Endodermal cell (in vitro differentiated cells): ENCODE measurements at regions not wholly inside any gene's neighbourhood (a gene's known extent, or its start where the extent isn't known, plus 50 kb on each side); places are given as distances from the start of the nearest gene placed in this dataset.

Experiments used
- DNase-seq: peaks from one replicate; pipeline ENCODE4 v3.0.0-alpha.2; 2017
- H3K27ac ChIP-seq: 2 replicates; pipeline ENCODE4 v1.5.1; 2013; ENCODE audit warnings: mild to moderate bottlenecking, low read depth, low read length, moderate library complexity
- H3K27me3 ChIP-seq: 2 replicates; pipeline ENCODE4 v1.6.1; 2013; ENCODE audit warnings: mild to moderate bottlenecking, low read length, moderate library complexity; ENCODE audit not compliant: insufficient read depth, control insufficient read depth, poor library complexity, severe bottlenecking
- H3K36me3 ChIP-seq: 2 replicates; pipeline ENCODE4 v1.7.0; 2013; ENCODE audit warnings: mild to moderate bottlenecking, low read length, moderate library complexity; ENCODE audit not compliant: control insufficient read depth, insufficient read depth
- H3K4me1 ChIP-seq: one replicate; pipeline ENCODE4 v1.7.0; 2013; ENCODE audit warnings: low read length; ENCODE audit not compliant: control insufficient read depth, insufficient read depth
- H3K4me3 ChIP-seq: 2 replicates; pipeline ENCODE4 v1.5.1; 2013; ENCODE audit warnings: mild to moderate bottlenecking, low read length, moderate library complexity
- H3K9ac ChIP-seq: 2 replicates; pipeline ENCODE4 v1.6.1; 2013; ENCODE audit warnings: mild to moderate bottlenecking, low read length, moderate library complexity; ENCODE audit not compliant: poor library complexity, severe bottlenecking; ENCODE audit errors: extremely low read depth
- H3K9me3 ChIP-seq: 2 replicates; pipeline ENCODE4 v1.6.1; 2013; ENCODE audit warnings: mild to moderate bottlenecking, low read length, moderate library complexity; ENCODE audit not compliant: control insufficient read depth
- H3K27ac Mint-ChIP-seq: 2 replicates; pipeline ENCODE4 v1.8.0; 2020; ENCODE audit warnings: mixed read lengths
- H3K27me3 Mint-ChIP-seq: 2 replicates; pipeline ENCODE4 v1.8.0; 2021; ENCODE audit warnings: mild to moderate bottlenecking, mixed read lengths; ENCODE audit not compliant: insufficient read depth
- H3K36me3 Mint-ChIP-seq: 2 replicates; pipeline ENCODE4 v1.8.0; 2020; ENCODE audit warnings: low read depth, mixed read lengths
- H3K4me1 Mint-ChIP-seq: 2 replicates; pipeline ENCODE4 v1.8.0; 2020; ENCODE audit warnings: mixed read lengths
- H3K4me3 Mint-ChIP-seq: 2 replicates; pipeline ENCODE4 v1.8.0; 2020; ENCODE audit warnings: mild to moderate bottlenecking, moderate library complexity, mixed read lengths
- H3K9me3 Mint-ChIP-seq: 2 replicates; pipeline ENCODE4 v1.8.0; 2020; ENCODE audit warnings: mild to moderate bottlenecking, mixed read lengths
- WGBS, 2 experiments: methylation state at CpG; one replicate each; pipeline versions ENCODE4 v1.1.5 to v1.1.7; 2013; ENCODE audit warnings: missing lambda C conversion rate in 2 of 2, mixed read lengths in 1 of 2; ENCODE audit not compliant: insufficient coverage in 1 of 2, insufficient read length in 1 of 2; 5-methylcytosine and 5-hydroxymethylcytosine counted together
- TF ChIP-seq, protein P1 (sequence below): fragments of 200-600 bp; sonication (generic); conservative IDR thresholded peaks from 2 replicates; pipeline ENCODE4 v1.5.0; 2021; ENCODE audit warnings: antibody characterized with exemption, mild to moderate bottlenecking

DNA sequence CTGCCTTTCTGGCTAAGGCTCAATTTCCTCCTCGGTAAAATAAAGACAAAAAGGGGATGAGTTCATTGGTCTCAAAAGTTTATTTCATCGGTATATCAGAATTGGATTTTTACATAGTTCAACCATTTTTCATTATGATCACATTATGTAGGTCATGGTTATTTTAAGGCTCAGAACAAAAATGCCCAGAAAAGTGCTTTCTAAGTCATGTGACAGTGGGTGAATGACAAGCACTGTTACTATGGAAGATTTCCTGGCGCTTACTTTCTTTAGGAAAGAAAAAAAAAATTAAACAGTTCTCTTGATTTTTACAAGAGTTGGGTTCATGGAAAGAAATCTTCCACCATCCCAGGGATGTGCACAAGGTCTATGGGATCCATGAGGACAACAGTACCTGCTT, 117.9 kb upstream of the CES5A start:
- no peak overlapping the region for H3K27ac ChIP-seq
- TF ChIP-seq, protein P1, sequence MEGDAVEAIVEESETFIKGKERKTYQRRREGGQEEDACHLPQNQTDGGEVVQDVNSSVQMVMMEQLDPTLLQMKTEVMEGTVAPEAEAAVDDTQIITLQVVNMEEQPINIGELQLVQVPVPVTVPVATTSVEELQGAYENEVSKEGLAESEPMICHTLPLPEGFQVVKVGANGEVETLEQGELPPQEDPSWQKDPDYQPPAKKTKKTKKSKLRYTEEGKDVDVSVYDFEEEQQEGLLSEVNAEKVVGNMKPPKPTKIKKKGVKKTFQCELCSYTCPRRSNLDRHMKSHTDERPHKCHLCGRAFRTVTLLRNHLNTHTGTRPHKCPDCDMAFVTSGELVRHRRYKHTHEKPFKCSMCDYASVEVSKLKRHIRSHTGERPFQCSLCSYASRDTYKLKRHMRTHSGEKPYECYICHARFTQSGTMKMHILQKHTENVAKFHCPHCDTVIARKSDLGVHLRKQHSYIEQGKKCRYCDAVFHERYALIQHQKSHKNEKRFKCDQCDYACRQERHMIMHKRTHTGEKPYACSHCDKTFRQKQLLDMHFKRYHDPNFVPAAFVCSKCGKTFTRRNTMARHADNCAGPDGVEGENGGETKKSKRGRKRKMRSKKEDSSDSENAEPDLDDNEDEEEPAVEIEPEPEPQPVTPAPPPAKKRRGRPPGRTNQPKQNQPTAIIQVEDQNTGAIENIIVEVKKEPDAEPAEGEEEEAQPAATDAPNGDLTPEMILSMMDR, result no peak
- no peak overlapping the region for H3K27ac Mint-ChIP-seq

DNA sequence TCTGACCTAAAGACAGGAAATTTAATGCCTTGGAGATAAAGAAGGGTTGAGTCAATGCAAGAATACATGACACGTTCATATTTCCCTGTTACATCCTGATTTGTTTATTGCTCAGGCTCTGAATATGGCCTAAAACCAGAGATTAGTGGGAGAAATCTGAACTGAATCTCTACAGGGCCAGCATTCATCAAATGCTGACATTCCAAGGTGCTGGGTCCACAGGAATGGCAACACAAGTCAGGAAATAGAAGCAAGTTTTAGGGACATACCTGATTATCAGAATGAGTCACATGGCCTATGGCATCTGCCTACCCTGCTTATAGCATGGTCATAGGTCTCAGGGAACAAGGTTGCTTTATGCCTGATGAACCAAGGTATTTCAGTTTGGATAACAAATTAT, 117.4 kb upstream of the CES5A start:
- H3K4me1 ChIP-seq, result peaks cover 12% of the 10 kb centered on the region
- TF ChIP-seq, protein P1, result no peak
- H3K36me3 ChIP-seq, result no peaks in the 10 kb centered on the region
- no peaks in the 10 kb centered on the region for H3K27me3 ChIP-seq
- no peak overlapping the region for H3K9ac ChIP-seq
- Mint-ChIP-seq H3K36me3 (no peaks in the 10 kb centered on the region), H3K4me3 (no peak overlapping the region), H3K27me3 (no peaks in the 10 kb centered on the region), H3K9me3 (peaks cover 22% of the 10 kb centered on the region), H3K4me1 (peaks cover 18% of the 10 kb centered on the region), H3K27ac (no peak overlapping the region)
- 71 to 93% methylated on average over 1 of the region's 1 CpG for WGBS, 2 experiments
- DNase-seq, result no peak
- no peak overlapping the region for H3K4me3 ChIP-seq
- H3K27ac ChIP-seq, result no peak overlapping the region
- H3K9me3 ChIP-seq, result peaks cover 5% of the 10 kb centered on the region

More for the DNA sequence above, 117.9 kb upstream of the CES5A start:
- Histone ChIP-seq H3K9ac (no peak overlapping the region), H3K4me3 (no peak overlapping the region), H3K4me1 (peaks cover 12% of the 10 kb centered on the region), H3K9me3 (peaks cover 4% of the 10 kb centered on the region), H3K27me3 (no peaks in the 10 kb centered on the region), H3K36me3 (no peaks in the 10 kb centered on the region)
- Mint-ChIP-seq H3K27me3 (no peaks in the 10 kb centered on the region), H3K9me3 (peaks cover 19% of the 10 kb centered on the region), H3K4me1 (peaks cover 18% of the 10 kb centered on the region), H3K36me3 (no peaks in the 10 kb centered on the region), H3K4me3 (no peak overlapping the region)
- no peak for DNase-seq
- 95 to 100% methylated on average over 1 to 3 of the region's 3 CpGs for WGBS, 2 experiments

DNA sequence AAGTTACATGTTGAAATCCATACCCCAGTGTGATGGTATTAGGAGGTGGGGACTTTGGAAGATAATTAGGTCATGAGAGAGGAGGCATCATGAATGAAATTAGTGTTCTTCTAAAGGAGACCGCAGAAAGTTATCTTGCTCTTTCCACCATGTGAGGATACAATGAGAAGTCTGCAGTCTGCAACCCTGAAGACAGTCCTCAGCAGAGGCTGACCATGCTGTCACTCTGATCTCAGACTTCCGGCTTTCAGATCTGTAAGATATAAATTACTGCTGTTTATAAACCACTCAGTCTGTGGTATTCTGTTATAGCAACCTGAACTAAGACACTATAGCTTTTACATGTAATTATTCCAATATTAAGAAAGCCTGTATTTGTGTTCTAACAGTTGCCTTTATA, 116.7 kb upstream of the CES5A start:
- H3K4me3 Mint-ChIP-seq, result no peak overlapping the region
- H3K9me3 Mint-ChIP-seq, result peaks cover 24% of the 10 kb centered on the region
- Histone ChIP-seq H3K9ac (no peak overlapping the region), H3K4me1 (peaks cover 11% of the 10 kb centered on the region), H3K9me3 (peaks cover 5% of the 10 kb centered on the region), H3K36me3 (no peaks in the 10 kb centered on the region), H3K4me3 (no peak overlapping the region), H3K27me3 (no peaks in the 10 kb centered on the region), H3K27ac (no peak overlapping the region)
- WGBS, 2 experiments, result 92 to 100% methylated on average over 1 to 2 of the region's 2 CpGs
- TF ChIP-seq, protein P1, result no peak
- peaks cover 16% of the 10 kb centered on the region for H3K4me1 Mint-ChIP-seq
- no peak for DNase-seq
- no peaks in the 10 kb centered on the region for H3K27me3 Mint-ChIP-seq
- no peak overlapping the region for H3K27ac Mint-ChIP-seq
- H3K36me3 Mint-ChIP-seq, result no peaks in the 10 kb centered on the region
